Activated naive CD8-positive, alpha-beta T cell treated with anti-CD3 and anti-CD28 coated beads for 36 hours (primary cell): ENCODE measurements at regions not wholly inside any gene's neighbourhood (a gene's known extent, or its start where the extent isn't known, plus 50 kb on each side); places are given as distances from the start of the nearest gene placed in this dataset.
"Not testable (repeated sequence)": the region's sequence is repeated elsewhere in the genome, so short reads cannot be mapped to it uniquely, and the experiment has no call there.

Experiments
- DNase-seq: peaks from one replicate; pipeline ENCODE4 v3.0.0; 2021
- H3K27ac Mint-ChIP-seq: one replicate; pipeline ENCODE4 v1.8.0; 2022; ENCODE audit warnings: mild to moderate bottlenecking, moderate library complexity, mixed read lengths
- H3K27me3 Mint-ChIP-seq: one replicate; pipeline ENCODE4 v1.8.0; 2022; ENCODE audit warnings: mild to moderate bottlenecking, mixed read lengths
- H3K36me3 Mint-ChIP-seq: one replicate; pipeline ENCODE4 v1.8.0; 2021; ENCODE audit warnings: mild to moderate bottlenecking, mixed read lengths
- H3K4me1 Mint-ChIP-seq: one replicate; pipeline ENCODE4 v1.8.0; 2021; ENCODE audit warnings: mixed read lengths
- H3K4me3 Mint-ChIP-seq: one replicate; pipeline ENCODE4 v1.8.0; 2022; ENCODE audit warnings: mild to moderate bottlenecking, moderate library complexity, mixed read lengths
- H3K9me3 Mint-ChIP-seq: one replicate; pipeline ENCODE4 v1.8.0; 2022; ENCODE audit warnings: mixed read lengths

- H3K4me1 Mint-ChIP-seq: no peaks in the 10 kb centered on the region
- H3K27ac Mint-ChIP-seq: no peak overlapping the region
- no peaks in the 10 kb centered on the region for H3K36me3 Mint-ChIP-seq
- DNase-seq: no peak
- H3K4me3 Mint-ChIP-seq: no peak overlapping the region
- H3K9me3 Mint-ChIP-seq: peaks cover 4% of the 10 kb centered on the region
- no peaks in the 10 kb centered on the region for H3K27me3 Mint-ChIP-seq
Observed at GRCh38 chr14:84068288-84068687, 1461.7 kb upstream of the FLRT2 start.

DNA sequence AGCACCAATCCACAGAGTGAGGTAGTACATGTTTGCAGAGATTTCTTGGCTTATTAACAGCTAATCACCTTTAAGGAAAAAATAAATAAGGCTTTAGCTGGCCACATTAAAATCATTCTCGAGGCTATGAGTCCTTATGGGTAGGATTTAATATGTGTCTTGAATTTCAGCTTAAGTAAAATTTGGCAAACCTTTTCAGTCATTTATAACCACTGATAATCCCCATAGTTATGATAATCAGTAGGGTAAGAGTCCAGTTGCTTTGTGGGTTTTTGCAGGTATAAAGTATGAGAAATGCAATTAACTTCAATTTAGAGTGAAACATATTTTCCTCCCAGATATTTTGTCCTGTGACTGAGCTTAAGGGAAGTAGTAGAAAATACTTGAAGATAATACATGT, 1458.9 kb upstream of the FLRT2 start:
- no peaks in the 10 kb centered on the region for H3K36me3 Mint-ChIP-seq
- H3K4me3 Mint-ChIP-seq: no peak overlapping the region
- H3K9me3 Mint-ChIP-seq: peaks cover 4% of the 10 kb centered on the region
- H3K27ac Mint-ChIP-seq: no peak overlapping the region
- DNase-seq: no peak
- H3K4me1 Mint-ChIP-seq: no peaks in the 10 kb centered on the region
- H3K27me3 Mint-ChIP-seq: no peaks in the 10 kb centered on the region

- Mint-ChIP-seq H3K27me3 (no peaks in the 10 kb centered on the region), H3K27ac (no peak overlapping the region), H3K4me3 (no peak overlapping the region), H3K36me3 (no peaks in the 10 kb centered on the region), H3K4me1 (no peaks in the 10 kb centered on the region), H3K9me3 (peaks cover 1% of the 10 kb centered on the region)
- DNase-seq: no peak
Observed at GRCh38 chr14:84074626-84075025, 1455.3 kb upstream of the FLRT2 start.

DNA sequence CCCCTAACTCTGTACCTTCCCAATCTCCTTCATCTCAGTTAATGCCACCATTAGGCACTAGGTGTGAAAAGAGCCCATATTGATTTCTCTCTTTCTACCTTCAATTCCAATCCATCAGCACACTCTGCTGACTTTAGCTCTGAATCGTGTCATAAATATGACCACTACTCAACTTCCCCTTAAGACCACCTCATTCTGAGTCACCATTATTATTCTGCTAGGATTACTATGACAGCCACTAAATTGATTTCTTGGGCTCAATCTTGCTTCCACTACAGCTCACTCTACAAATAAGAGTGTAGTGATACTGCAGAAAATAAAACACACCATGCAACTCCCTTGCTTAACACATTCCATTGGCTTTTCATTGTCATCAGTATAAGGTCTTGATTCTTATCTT, 1449.0 kb upstream of the FLRT2 start:
- no peak overlapping the region for H3K4me3 Mint-ChIP-seq
- H3K9me3 Mint-ChIP-seq: peaks cover 2% of the 10 kb centered on the region
- H3K27me3 Mint-ChIP-seq: no peaks in the 10 kb centered on the region
- H3K36me3 Mint-ChIP-seq: no peaks in the 10 kb centered on the region
- H3K4me1 Mint-ChIP-seq: no peaks in the 10 kb centered on the region
- DNase-seq: no peak
- no peak overlapping the region for H3K27ac Mint-ChIP-seq

DNA sequence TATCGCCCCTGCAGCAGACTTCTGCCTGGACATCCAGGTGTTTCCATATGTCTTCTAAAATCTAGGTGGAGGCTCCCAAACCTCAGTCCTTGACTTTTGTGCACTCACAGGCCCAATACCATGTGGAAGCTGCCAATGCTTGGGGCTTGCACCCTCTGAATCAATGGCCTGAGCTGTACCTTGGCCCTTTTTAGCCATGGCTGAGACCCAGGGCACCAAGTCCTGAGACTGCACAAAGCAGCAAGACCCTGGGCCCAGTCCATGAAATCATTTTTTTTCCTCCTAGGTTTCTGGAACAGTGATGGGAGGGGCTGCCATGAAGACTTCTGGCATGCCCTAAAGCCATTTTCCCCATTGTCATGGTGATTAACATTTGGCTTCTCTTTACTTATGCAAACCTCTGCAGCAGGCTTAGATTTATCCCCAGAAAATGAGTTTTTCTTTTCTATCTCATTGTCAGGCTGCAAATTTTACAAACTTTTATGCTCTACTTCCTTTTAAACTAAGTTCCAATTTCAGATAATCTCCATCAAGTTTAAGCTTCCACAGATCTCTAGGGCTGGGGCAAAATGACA, 1445.8 kb upstream of the FLRT2 start:
- H3K9me3 Mint-ChIP-seq: peaks cover 4% of the 10 kb centered on the region
- DNase-seq: no peak
- H3K27ac Mint-ChIP-seq: no peak overlapping the region
- no peaks in the 10 kb centered on the region for H3K36me3 Mint-ChIP-seq
- no peaks in the 10 kb centered on the region for H3K27me3 Mint-ChIP-seq
- no peak overlapping the region for H3K4me3 Mint-ChIP-seq
- no peaks in the 10 kb centered on the region for H3K4me1 Mint-ChIP-seq

DNA sequence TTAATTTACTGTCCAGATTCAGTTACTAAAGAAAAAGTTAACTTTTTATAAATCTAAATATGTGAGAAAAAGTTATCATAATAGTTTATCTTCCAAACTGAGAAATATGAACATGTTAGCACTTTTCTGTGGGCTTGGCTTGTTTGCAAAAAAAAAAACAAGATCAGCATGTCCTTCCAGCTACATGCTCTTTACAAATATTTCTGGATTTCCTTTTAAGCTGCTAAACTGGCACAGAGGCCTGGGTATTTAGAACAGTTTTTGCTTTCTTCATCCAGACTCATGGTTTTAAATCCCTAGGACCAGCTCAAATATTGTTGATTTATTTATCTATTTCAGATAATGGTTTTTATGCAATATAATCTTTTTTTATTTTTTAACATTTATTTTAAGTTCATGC, 1444.5 kb upstream of the FLRT2 start:
- H3K9me3 Mint-ChIP-seq: peaks cover 4% of the 10 kb centered on the region
- H3K4me1 Mint-ChIP-seq: no peaks in the 10 kb centered on the region
- H3K4me3 Mint-ChIP-seq: no peak overlapping the region
- no peaks in the 10 kb centered on the region for H3K36me3 Mint-ChIP-seq
- H3K27ac Mint-ChIP-seq: no peak overlapping the region
- DNase-seq: no peak
- no peaks in the 10 kb centered on the region for H3K27me3 Mint-ChIP-seq

DNA sequence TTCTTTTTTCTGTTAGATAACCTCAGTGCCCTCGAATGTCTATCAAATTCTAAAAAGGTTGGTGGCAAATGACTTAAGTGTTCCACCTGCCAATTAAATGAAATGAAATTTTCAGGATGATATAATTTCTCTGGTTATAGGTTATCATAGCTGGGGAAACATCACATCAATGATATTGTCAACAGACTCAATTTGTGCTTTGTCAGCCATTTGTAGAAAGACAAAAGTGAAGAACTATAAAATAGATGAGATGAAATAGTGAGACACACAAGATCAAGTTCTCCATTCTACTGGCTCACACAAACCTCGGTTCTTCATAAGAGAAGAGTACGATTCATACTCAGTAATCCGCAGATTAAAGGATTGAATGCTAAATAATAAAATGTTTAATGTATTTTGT, 1443.2 kb upstream of the FLRT2 start:
- H3K9me3 Mint-ChIP-seq: peaks cover 4% of the 10 kb centered on the region
- no peak for DNase-seq
- no peak overlapping the region for H3K4me3 Mint-ChIP-seq
- H3K4me1 Mint-ChIP-seq: no peaks in the 10 kb centered on the region
- no peaks in the 10 kb centered on the region for H3K27me3 Mint-ChIP-seq
- H3K27ac Mint-ChIP-seq: no peak overlapping the region
- no peaks in the 10 kb centered on the region for H3K36me3 Mint-ChIP-seq

DNA sequence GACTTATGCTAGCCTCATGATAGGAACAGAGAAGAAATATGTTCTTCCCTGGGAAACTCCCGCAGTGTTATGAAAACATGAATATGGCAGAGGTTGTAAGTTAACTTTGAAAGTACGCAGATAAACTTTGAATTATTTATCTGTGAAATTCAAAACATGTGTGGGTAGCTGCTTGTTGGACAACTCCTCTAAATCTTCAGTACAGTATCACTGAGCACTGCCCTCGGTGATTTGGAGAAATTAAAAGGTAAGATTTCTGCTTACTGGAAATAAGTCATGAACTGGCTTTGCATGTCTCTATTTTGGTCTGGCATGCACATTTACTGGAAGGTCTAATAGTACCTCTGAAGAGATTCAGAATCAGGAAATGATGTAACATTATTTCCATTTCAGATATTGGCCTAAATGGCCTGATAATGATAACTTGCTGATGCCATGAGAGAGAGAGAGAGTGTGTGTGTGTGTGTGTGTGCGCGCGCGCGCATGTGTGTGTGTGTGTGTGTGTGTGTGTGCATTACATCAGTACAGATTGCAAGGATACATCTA, 1441.9 kb upstream of the FLRT2 start:
- H3K4me1 Mint-ChIP-seq: no peaks in the 10 kb centered on the region
- DNase-seq: no peak
- H3K4me3 Mint-ChIP-seq: no peak overlapping the region
- no peaks in the 10 kb centered on the region for H3K36me3 Mint-ChIP-seq
- H3K9me3 Mint-ChIP-seq: peaks cover 4% of the 10 kb centered on the region
- H3K27me3 Mint-ChIP-seq: no peaks in the 10 kb centered on the region
- H3K27ac Mint-ChIP-seq: no peak overlapping the region

DNA sequence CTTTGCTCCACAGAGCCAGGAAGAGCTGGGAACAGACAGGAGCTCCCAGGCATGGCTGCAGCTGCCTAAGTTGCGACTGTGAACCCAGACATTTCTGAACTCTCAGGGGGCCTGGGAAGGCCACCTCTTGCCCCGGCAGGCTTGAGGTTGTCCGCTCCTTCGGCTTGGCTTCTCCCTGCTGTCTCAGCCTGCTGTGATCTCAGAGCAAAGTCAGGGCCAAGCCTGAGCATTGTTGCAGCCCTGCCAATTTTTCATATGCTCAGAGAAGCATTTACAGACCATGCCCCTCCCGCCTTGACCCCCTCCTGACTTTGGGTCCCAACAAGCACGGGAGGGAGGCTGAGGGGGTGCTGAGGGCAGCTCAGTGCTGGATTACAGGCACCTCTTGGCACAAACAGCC, 1439.1 kb upstream of the FLRT2 start:
- H3K27ac Mint-ChIP-seq: no peak overlapping the region
- H3K36me3 Mint-ChIP-seq: no peaks in the 10 kb centered on the region
- no peak for DNase-seq
- H3K27me3 Mint-ChIP-seq: no peaks in the 10 kb centered on the region
- peaks cover 4% of the 10 kb centered on the region for H3K9me3 Mint-ChIP-seq
- no peaks in the 10 kb centered on the region for H3K4me1 Mint-ChIP-seq
- no peak overlapping the region for H3K4me3 Mint-ChIP-seq

DNA sequence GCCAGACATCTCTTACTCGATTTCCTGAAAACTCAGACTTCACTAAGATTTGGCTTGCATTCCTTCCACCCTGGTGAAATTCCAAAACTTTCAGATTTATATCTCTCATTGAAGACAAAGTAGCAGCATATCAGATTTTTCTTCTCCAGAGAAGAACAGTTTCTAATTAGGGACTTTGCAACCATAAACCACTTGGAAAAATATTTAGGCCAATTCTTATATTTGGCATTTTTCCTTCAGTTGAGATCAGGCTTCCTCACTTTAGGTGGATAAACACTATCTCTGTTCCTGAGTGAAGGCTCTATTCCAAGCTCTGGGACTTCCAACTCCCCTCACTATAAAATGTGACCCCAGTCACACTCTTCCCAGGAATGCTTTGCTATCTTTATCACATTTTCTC, 1434.3 kb upstream of the FLRT2 start:
- no peaks in the 10 kb centered on the region for H3K27me3 Mint-ChIP-seq
- no peak for DNase-seq
- no peak overlapping the region for H3K4me3 Mint-ChIP-seq
- no peaks in the 10 kb centered on the region for H3K36me3 Mint-ChIP-seq
- H3K27ac Mint-ChIP-seq: no peak overlapping the region
- H3K9me3 Mint-ChIP-seq: peaks cover 2% of the 10 kb centered on the region
- no peaks in the 10 kb centered on the region for H3K4me1 Mint-ChIP-seq

DNA sequence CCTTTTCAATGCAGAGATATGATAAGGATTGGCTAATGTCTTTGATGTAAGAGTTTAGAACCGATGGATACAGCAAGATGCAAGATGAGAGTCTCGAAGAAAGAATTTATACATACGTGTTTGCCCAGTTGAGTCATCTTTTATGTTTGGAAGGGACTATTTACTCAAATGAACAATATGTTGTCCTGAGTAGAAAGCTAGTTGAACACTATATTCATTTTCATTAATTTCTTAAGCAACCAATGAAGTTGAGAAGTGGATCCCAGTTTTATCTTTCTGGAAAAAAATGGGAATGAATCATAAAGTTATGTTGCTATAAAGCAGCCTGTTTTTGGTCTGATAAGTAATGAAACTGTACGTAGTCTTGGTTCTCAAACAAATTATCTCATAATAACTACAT, 1431.7 kb upstream of the FLRT2 start:
- no peak for DNase-seq
- Mint-ChIP-seq H3K27me3 (no peaks in the 10 kb centered on the region), H3K27ac (no peak overlapping the region), H3K4me1 (no peaks in the 10 kb centered on the region), H3K36me3 (no peaks in the 10 kb centered on the region), H3K9me3 (peaks cover 12% of the 10 kb centered on the region), H3K4me3 (no peak overlapping the region)

- not testable (repeated sequence) for H3K4me3 Mint-ChIP-seq, H3K27me3 Mint-ChIP-seq, DNase-seq, H3K4me1 Mint-ChIP-seq, H3K36me3 Mint-ChIP-seq, H3K27ac Mint-ChIP-seq
- peaks cover 14% of the 10 kb centered on the region for H3K9me3 Mint-ChIP-seq
Observed at GRCh38 chr14:84099560-84099959, 1430.4 kb upstream of the FLRT2 start.

DNA sequence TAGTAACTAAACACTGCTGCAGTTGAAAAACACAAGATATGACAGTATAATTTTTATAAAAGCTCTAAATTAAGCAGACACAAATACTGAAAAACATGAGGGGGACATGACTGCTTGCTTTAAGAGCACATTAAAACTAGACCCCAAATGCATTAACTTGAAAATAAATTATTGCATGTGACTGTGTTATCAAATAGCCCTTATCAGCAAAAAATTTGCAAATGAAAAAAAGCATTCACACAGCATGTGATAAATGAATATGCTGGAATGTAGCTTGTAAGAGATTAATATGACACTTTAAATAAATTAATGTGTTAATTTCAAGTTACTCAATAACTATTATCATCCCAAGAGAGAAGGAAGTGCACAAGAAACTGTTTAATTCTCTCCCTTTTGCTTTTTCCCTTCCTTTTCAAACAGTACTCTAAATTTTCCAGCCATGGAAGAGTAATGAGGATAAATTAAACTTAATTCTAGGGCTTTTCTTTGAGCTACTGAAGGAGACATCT, 1422.1 kb upstream of the FLRT2 start:
- DNase-seq: no peak
- H3K4me1 Mint-ChIP-seq: no peaks in the 10 kb centered on the region
- H3K4me3 Mint-ChIP-seq: no peak overlapping the region
- H3K27ac Mint-ChIP-seq: no peak overlapping the region
- H3K36me3 Mint-ChIP-seq: no peaks in the 10 kb centered on the region
- H3K27me3 Mint-ChIP-seq: no peaks in the 10 kb centered on the region
- peaks cover 11% of the 10 kb centered on the region for H3K9me3 Mint-ChIP-seq

DNA sequence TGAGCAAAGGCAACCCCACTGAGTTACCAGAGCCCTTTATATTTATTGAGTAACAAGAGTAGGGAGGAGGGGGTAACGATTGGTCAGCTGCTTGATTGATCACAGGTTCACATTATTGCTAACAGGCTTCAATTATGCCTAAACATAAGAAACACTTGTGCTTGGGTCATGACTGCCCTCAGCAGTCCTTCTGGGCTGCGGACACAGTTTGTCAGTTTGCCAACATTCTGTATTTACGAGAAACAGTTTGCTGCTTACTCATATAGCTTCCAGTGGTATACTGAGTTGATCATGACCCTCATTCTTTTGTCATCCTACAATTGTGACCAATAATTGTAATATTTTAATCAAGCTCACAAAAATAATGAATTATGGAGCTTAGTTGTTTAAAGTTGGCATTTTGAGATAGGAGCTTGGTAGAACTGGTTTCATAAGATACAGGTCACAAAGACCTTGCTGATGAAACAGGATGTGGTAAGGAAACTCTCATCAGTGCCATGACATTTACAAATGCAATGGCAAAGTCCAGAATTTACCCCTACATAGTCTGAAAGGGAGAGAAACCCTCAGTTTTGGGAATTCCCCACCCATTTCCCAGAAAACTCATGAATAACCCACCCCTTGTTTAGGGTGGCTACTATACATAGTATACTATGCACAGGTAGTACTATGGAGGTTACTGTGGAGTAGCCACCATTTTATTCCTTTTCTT, 1421.0 kb upstream of the FLRT2 start:
- Mint-ChIP-seq H3K27ac (no peak overlapping the region), H3K27me3 (no peaks in the 10 kb centered on the region), H3K4me3 (no peak overlapping the region), H3K9me3 (peaks cover 11% of the 10 kb centered on the region), H3K36me3 (no peaks in the 10 kb centered on the region), H3K4me1 (no peaks in the 10 kb centered on the region)
- no peak for DNase-seq

GRCh38 chr14:84112589-84112988, 1417.4 kb upstream of the FLRT2 start:
- Mint-ChIP-seq H3K4me3 (no peak overlapping the region), H3K27me3 (no peaks in the 10 kb centered on the region), H3K9me3 (peaks cover 13% of the 10 kb centered on the region), H3K27ac (no peak overlapping the region), H3K36me3 (no peaks in the 10 kb centered on the region), H3K4me1 (no peaks in the 10 kb centered on the region)
- DNase-seq: no peak

DNA sequence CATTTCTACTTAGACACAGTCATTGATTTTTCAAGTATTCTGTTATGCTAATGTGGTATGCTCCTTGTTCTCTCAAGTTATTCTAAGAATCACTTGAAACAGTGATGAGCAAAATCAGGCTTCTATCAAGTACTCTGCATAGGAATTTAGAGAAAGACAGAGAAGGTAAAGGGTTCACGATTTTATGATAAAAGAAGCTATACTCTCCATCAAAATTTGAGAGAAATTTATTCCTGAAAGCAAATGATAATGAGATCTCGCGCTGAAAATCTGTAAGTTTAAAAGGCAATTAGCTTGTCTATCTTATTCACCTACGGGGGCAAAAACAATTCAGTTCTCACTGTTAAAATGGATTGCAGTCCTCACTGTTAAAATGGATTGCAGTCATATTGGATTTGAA, 1404.3 kb upstream of the FLRT2 start:
- no peak overlapping the region for H3K4me3 Mint-ChIP-seq
- no peak for DNase-seq
- H3K27me3 Mint-ChIP-seq: no peaks in the 10 kb centered on the region
- no peaks in the 10 kb centered on the region for H3K4me1 Mint-ChIP-seq
- no peaks in the 10 kb centered on the region for H3K36me3 Mint-ChIP-seq
- peaks cover 1% of the 10 kb centered on the region for H3K9me3 Mint-ChIP-seq
- no peak overlapping the region for H3K27ac Mint-ChIP-seq
